Skeletal muscle cell (primary cell): ENCODE measurements at regions not wholly inside any gene's neighbourhood (a gene's known extent, or its start where the extent isn't known, plus 50 kb on each side); places are given as distances from the start of the nearest gene placed in this dataset.
A peak's percentile ranks its signal among the peaks of the same experiment; 100 is the strongest.

ENCODE experiments used
- DNase-seq: peaks from one replicate; pipeline ENCODE4 v3.0.0-alpha.2; 2010; ENCODE audit warnings: low read depth
- H3K4me3 ChIP-seq: 2 replicates; pipeline ENCODE4 v1.5.1; 2011; ENCODE audit warnings: low read depth, mild to moderate bottlenecking, control low read depth, low read length, moderate library complexity

- DNase-seq: no peak
- H3K4me3 ChIP-seq: no peak overlapping the region
These were observed 119.4 kb downstream of the MRPS6 start for GRCh38 chr21:34192646-34193285.

- no peak overlapping the region for H3K4me3 ChIP-seq
- DNase-seq: no peak
These were observed 122.0 kb downstream of the MRPS6 start for GRCh38 chr21:34195335-34195734.

- no peak for DNase-seq
- no peak overlapping the region for H3K4me3 ChIP-seq
These were observed 123.6 kb downstream of the MRPS6 start for GRCh38 chr21:34196996-34197395.

GRCh38 chr21:34197561-34197960 is 124.2 kb downstream of the MRPS6 start:
- no peak for DNase-seq
- no peak overlapping the region for H3K4me3 ChIP-seq

- no peak overlapping the region for H3K4me3 ChIP-seq
- DNase-seq: no peak
These were observed 125.1 kb downstream of the MRPS6 start for GRCh38 chr21:34198231-34199120.

GRCh38 chr21:34199121-34199910 is 125.9 kb downstream of the MRPS6 start:
- no peak for DNase-seq
- H3K4me3 ChIP-seq: no peak overlapping the region

GRCh38 chr21:34200288-34200905 is 127.0 kb downstream of the MRPS6 start:
- DNase-seq: no peak
- no peak overlapping the region for H3K4me3 ChIP-seq

GRCh38 chr21:34201001-34201400 is 127.6 kb downstream of the MRPS6 start:
- no peak overlapping the region for H3K4me3 ChIP-seq
- DNase-seq: no peak

GRCh38 chr21:34201481-34201858 is 128.1 kb downstream of the MRPS6 start:
- DNase-seq: no peak
- H3K4me3 ChIP-seq: peak overlapping the region; percentile 49

- no peak for DNase-seq
- H3K4me3 ChIP-seq: peak overlapping the region; percentile 49
These were observed 129.4 kb downstream of the MRPS6 start for GRCh38 chr21:34202553-34203372.

- H3K4me3 ChIP-seq: no peak overlapping the region
- no peak for DNase-seq
These were observed 130.6 kb downstream of the MRPS6 start for GRCh38 chr21:34203851-34204420.

GRCh38 chr21:34204481-34205439 is 131.4 kb downstream of the MRPS6 start:
- DNase-seq: no peak
- no peak overlapping the region for H3K4me3 ChIP-seq

- DNase-seq: no peak
- H3K4me3 ChIP-seq: no peak overlapping the region
These were observed 132.6 kb downstream of the MRPS6 start for GRCh38 chr21:34205811-34206571.

- no peak overlapping the region for H3K4me3 ChIP-seq
- no peak for DNase-seq
These were observed 140.6 kb downstream of the MRPS6 start for GRCh38 chr21:34213959-34214358.

GRCh38 chr21:34215501-34215900 is 142.1 kb downstream of the MRPS6 start:
- no peak overlapping the region for H3K4me3 ChIP-seq
- DNase-seq: no peak

GRCh38 chr21:34215911-34216717 is 142.7 kb downstream of the MRPS6 start:
- H3K4me3 ChIP-seq: no peak overlapping the region

More at GRCh38 chr21:34215911-34216717, 142.7 kb downstream of the MRPS6 start:
- DNase-seq: no peak
